Activated CD8-positive, alpha-beta T cell treated with anti-CD3 and anti-CD28 coated beads, Interleukin-2, amount 10 ng/mL, durations not matched to agents 7 days and 5 days (primary cell): ENCODE measurements at regions not wholly inside any gene's neighbourhood (a gene's known extent, or its start where the extent isn't known, plus 50 kb on each side); places are given as distances from the start of the nearest gene placed in this dataset.

ENCODE experiments used
- ATAC-seq: fragments of 150-1000 bp; cut with Tn5 transposase; one replicate; pipeline ENCODE4 v1.10.0; 2021; ENCODE audit warnings: moderate library complexity
- CTCF ChIA-PET: fragments of 350-600 bp; sonication (Branson Sonifier 250); formaldehyde crosslinking; loops from one replicate; lab custom pipeline; 2021; ENCODE audit warnings: antibody characterized with exemption; lab: Charles Lee
- POLR2A ChIA-PET: fragments of 350-600 bp; sonication (Branson Sonifier 250); formaldehyde crosslinking; loops from one replicate; lab custom pipeline; 2021; ENCODE audit warnings: antibody characterized with exemption; lab: Charles Lee
- DNase-seq: peaks from one replicate; pipeline ENCODE4 v3.0.0-alpha.2; 2020
- H3K27ac Mint-ChIP-seq: one replicate; pipeline ENCODE4 v1.8.0; 2021; ENCODE audit warnings: mild to moderate bottlenecking, mixed read lengths
- H3K27me3 Mint-ChIP-seq: one replicate; pipeline ENCODE4 v1.8.0; 2021; ENCODE audit warnings: low read depth, mixed read lengths
- H3K36me3 Mint-ChIP-seq: one replicate; pipeline ENCODE4 v1.8.0; 2021; ENCODE audit warnings: low read depth, mixed read lengths
- H3K4me1 Mint-ChIP-seq: one replicate; pipeline ENCODE4 v1.8.0; 2021; ENCODE audit warnings: low read depth, mixed read lengths
- H3K4me3 Mint-ChIP-seq: one replicate; pipeline ENCODE4 v1.8.0; 2021; ENCODE audit warnings: mild to moderate bottlenecking, mixed read lengths
- H3K9me3 Mint-ChIP-seq: one replicate; pipeline ENCODE4 v1.8.0; 2022; ENCODE audit warnings: mixed read lengths; ENCODE audit not compliant: insufficient read depth

DNA sequence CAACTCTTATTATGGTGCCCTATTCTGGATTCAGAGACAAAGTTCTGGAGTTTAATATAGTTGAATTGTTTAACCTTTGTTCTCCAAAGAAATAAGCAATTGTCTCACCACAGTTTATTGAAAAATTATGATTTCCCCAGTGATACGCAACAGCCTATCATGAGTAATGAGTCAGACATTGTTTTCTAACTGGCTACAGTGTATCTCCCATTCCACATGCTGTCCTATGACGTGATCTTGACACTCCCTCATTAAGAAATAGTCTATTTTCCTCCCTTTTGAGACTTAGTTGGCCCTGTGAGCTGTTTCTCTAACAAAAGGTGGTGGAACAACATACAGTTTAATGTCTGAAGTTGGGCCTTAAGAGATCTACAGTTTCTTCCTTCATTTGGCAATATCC is 1290.6 kb upstream of the CDH6 start:
- Mint-ChIP-seq H3K4me1 (no peaks in the 10 kb centered on the region), H3K9me3 (peaks cover 10% of the 10 kb centered on the region), H3K4me3 (no peak overlapping the region), H3K27me3 (no peaks in the 10 kb centered on the region), H3K27ac (no peak overlapping the region), H3K36me3 (no peaks in the 10 kb centered on the region)
- POLR2A ChIA-PET, result no interaction called here
- DNase-seq, result no peak
- CTCF ChIA-PET, result no interaction called here
- ATAC-seq, result no peak

GRCh38 chr5:29899583-29899982 is 1293.9 kb upstream of the CDH6 start:
- no peaks in the 10 kb centered on the region for H3K4me1 Mint-ChIP-seq
- ChIA-PET CTCF (no interaction called here), POLR2A (no interaction called here)
- H3K4me3 Mint-ChIP-seq, result no peak overlapping the region
- peaks cover 8% of the 10 kb centered on the region for H3K9me3 Mint-ChIP-seq
- DNase-seq (no peak), ATAC-seq (no peak)
- no peak overlapping the region for H3K27ac Mint-ChIP-seq
- no peaks in the 10 kb centered on the region for H3K36me3 Mint-ChIP-seq
- H3K27me3 Mint-ChIP-seq, result no peaks in the 10 kb centered on the region

GRCh38 chr5:29897916-29898315 is 1295.6 kb upstream of the CDH6 start:
- ATAC-seq (no peak), DNase-seq (no peak)
- Mint-ChIP-seq H3K4me1 (no peaks in the 10 kb centered on the region), H3K27ac (no peak overlapping the region), H3K4me3 (no peak overlapping the region), H3K9me3 (peaks cover 14% of the 10 kb centered on the region), H3K27me3 (no peaks in the 10 kb centered on the region), H3K36me3 (no peaks in the 10 kb centered on the region)
- ChIA-PET POLR2A (no interaction called here), CTCF (no interaction called here)

GRCh38 chr5:29896646-29897045 is 1296.8 kb upstream of the CDH6 start:
- no peaks in the 10 kb centered on the region for H3K27me3 Mint-ChIP-seq
- POLR2A ChIA-PET, result no interaction called here
- H3K9me3 Mint-ChIP-seq, result peaks cover 14% of the 10 kb centered on the region

GRCh38 chr5:29894668-29895067 is 1298.8 kb upstream of the CDH6 start:
- peaks cover 20% of the 10 kb centered on the region for H3K9me3 Mint-ChIP-seq
- no peaks in the 10 kb centered on the region for H3K27me3 Mint-ChIP-seq
- H3K27ac Mint-ChIP-seq, result no peak overlapping the region
- no peaks in the 10 kb centered on the region for H3K4me1 Mint-ChIP-seq
- ATAC-seq, result no peak
- ChIA-PET POLR2A (no interaction called here), CTCF (no interaction called here)
- DNase-seq, result no peak
- H3K36me3 Mint-ChIP-seq, result no peaks in the 10 kb centered on the region
- no peak overlapping the region for H3K4me3 Mint-ChIP-seq

More at GRCh38 chr5:29896646-29897045, 1296.8 kb upstream of the CDH6 start:
- Mint-ChIP-seq H3K4me3 (no peak overlapping the region), H3K36me3 (no peaks in the 10 kb centered on the region), H3K27ac (no peak overlapping the region), H3K4me1 (no peaks in the 10 kb centered on the region)
- ATAC-seq (no peak), DNase-seq (no peak)
- CTCF ChIA-PET, result no interaction called here

GRCh38 chr5:29889051-29889450 is 1304.4 kb upstream of the CDH6 start:
- Mint-ChIP-seq H3K4me1 (no peaks in the 10 kb centered on the region), H3K4me3 (no peak overlapping the region), H3K9me3 (peaks cover 33% of the 10 kb centered on the region), H3K36me3 (no peaks in the 10 kb centered on the region), H3K27ac (no peak overlapping the region), H3K27me3 (no peaks in the 10 kb centered on the region)
- POLR2A ChIA-PET, result no interaction called here
- no peak for ATAC-seq
- no peak for DNase-seq
- CTCF ChIA-PET, result no interaction called here

DNA sequence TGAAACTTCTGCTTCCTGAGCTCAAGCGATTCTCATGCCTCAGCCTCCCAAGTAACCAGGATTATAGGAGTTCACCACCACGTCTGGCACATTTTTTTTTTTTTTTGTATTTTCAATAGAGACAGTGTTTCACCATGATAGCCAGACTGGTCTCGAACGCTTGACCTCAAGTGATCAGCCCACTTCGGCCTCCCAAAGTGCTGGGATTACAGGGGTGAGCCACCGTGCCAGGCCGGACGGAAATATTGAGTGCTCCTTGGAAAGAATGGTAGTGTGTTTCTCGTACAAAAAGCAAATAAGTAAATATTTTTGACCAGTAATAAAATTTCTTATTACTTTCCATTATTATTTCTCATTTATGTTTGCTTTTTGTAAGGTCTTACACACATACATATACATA is 1307.9 kb upstream of the CDH6 start:
- DNase-seq, result no peak
- no peak overlapping the region for H3K27ac Mint-ChIP-seq
- peaks cover 32% of the 10 kb centered on the region for H3K9me3 Mint-ChIP-seq
- POLR2A ChIA-PET, result no interaction called here
- ATAC-seq, result no peak
- H3K36me3 Mint-ChIP-seq, result no peaks in the 10 kb centered on the region
- CTCF ChIA-PET, result no interaction called here
- H3K4me1 Mint-ChIP-seq, result no peaks in the 10 kb centered on the region
- H3K4me3 Mint-ChIP-seq, result no peak overlapping the region
- no peaks in the 10 kb centered on the region for H3K27me3 Mint-ChIP-seq

GRCh38 chr5:29882036-29882435 is 1311.5 kb upstream of the CDH6 start:
- no peak for ATAC-seq
- no peaks in the 10 kb centered on the region for H3K27me3 Mint-ChIP-seq

GRCh38 chr5:29879401-29879800 is 1314.1 kb upstream of the CDH6 start:
- no peak for ATAC-seq
- no peaks in the 10 kb centered on the region for H3K4me1 Mint-ChIP-seq
- ChIA-PET POLR2A (no interaction called here), CTCF (no interaction called here)
- no peak overlapping the region for H3K4me3 Mint-ChIP-seq
- no peak for DNase-seq
- H3K27me3 Mint-ChIP-seq, result no peaks in the 10 kb centered on the region
- H3K36me3 Mint-ChIP-seq, result no peaks in the 10 kb centered on the region
- peaks cover 5% of the 10 kb centered on the region for H3K9me3 Mint-ChIP-seq
- H3K27ac Mint-ChIP-seq, result no peak overlapping the region

More at GRCh38 chr5:29882036-29882435, 1311.5 kb upstream of the CDH6 start:
- POLR2A ChIA-PET, result no interaction called here
- Mint-ChIP-seq H3K4me1 (no peaks in the 10 kb centered on the region), H3K9me3 (peaks cover 9% of the 10 kb centered on the region), H3K27ac (no peak overlapping the region), H3K36me3 (no peaks in the 10 kb centered on the region), H3K4me3 (no peak overlapping the region)
- CTCF ChIA-PET, result no interaction called here
- no peak for DNase-seq

- no peak overlapping the region for H3K4me3 Mint-ChIP-seq
- no peaks in the 10 kb centered on the region for H3K36me3 Mint-ChIP-seq
- ATAC-seq, result no peak
- no peaks in the 10 kb centered on the region for H3K27me3 Mint-ChIP-seq
- peaks cover 5% of the 10 kb centered on the region for H3K9me3 Mint-ChIP-seq
- H3K27ac Mint-ChIP-seq, result no peak overlapping the region
- DNase-seq, result no peak
- ChIA-PET CTCF (no interaction called here), POLR2A (no interaction called here)
- H3K4me1 Mint-ChIP-seq, result no peaks in the 10 kb centered on the region
These were observed 1314.9 kb upstream of the CDH6 start for GRCh38 chr5:29878599-29878998.

GRCh38 chr5:29867155-29867554 is 1326.3 kb upstream of the CDH6 start:
- H3K4me3 Mint-ChIP-seq, result no peak overlapping the region
- no peaks in the 10 kb centered on the region for H3K36me3 Mint-ChIP-seq
- ChIA-PET CTCF (no interaction called here), POLR2A (no interaction called here)
- DNase-seq (no peak), ATAC-seq (no peak)
- H3K27ac Mint-ChIP-seq, result no peak overlapping the region
- H3K9me3 Mint-ChIP-seq, result peaks cover 8% of the 10 kb centered on the region
- H3K27me3 Mint-ChIP-seq, result no peaks in the 10 kb centered on the region
- H3K4me1 Mint-ChIP-seq, result no peaks in the 10 kb centered on the region

DNA sequence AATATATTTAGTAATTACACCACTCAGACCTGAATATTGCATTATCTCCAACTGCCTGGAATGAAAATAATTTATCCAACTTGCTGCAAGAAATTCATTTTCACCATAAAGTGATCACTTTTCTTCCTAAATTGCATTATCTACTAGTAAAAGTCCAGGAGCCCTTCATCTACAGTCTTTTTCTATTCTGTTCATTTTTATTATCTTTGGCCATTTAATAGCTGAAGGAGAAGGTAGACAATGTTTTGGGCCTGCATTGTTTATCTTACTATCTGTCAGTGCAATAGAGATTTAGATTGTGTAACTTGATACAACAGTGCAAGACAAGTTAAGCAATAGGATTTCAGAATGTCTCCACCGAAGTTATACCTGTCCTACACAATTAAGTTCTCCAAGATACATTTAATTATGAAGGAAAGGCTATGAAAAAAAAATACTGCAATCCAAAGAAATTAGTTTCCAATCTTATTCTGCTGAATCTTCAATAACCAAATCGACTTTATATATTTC is 1339.7 kb upstream of the CDH6 start:
- ATAC-seq, result no peak
- Mint-ChIP-seq H3K36me3 (no peaks in the 10 kb centered on the region), H3K27ac (no peak overlapping the region), H3K9me3 (peaks cover 8% of the 10 kb centered on the region), H3K27me3 (no peaks in the 10 kb centered on the region), H3K4me1 (no peaks in the 10 kb centered on the region), H3K4me3 (no peak overlapping the region)
- ChIA-PET POLR2A (no interaction called here), CTCF (no interaction called here)
- DNase-seq, result no peak

GRCh38 chr5:29852329-29852728 is 1341.2 kb upstream of the CDH6 start:
- CTCF ChIA-PET, result no interaction called here
- Mint-ChIP-seq H3K27me3 (no peaks in the 10 kb centered on the region), H3K4me3 (no peak overlapping the region), H3K27ac (no peak overlapping the region), H3K36me3 (no peaks in the 10 kb centered on the region), H3K4me1 (no peaks in the 10 kb centered on the region), H3K9me3 (peaks cover 12% of the 10 kb centered on the region)
- ATAC-seq (no peak), DNase-seq (no peak)
- POLR2A ChIA-PET, result no interaction called here
